Inflammatory macrophage treated with lipopolysaccharide for 4 hours (primary cell): ENCODE measurements at regions not wholly inside any gene's neighbourhood (a gene's known extent, or its start where the extent isn't known, plus 50 kb on each side); places are given as distances from the start of the nearest gene placed in this dataset.

Experiments used
- DNase-seq: peaks from one replicate; pipeline ENCODE4 v3.0.0-alpha.2; 2020

- DNase-seq = no peak
These were observed 149.8 kb downstream of the CCDC34 start for GRCh38 chr11:27213232-27213660.

- no peak for DNase-seq
These were observed 150.7 kb downstream of the CCDC34 start for GRCh38 chr11:27212248-27212780.

GRCh38 chr11:27211370-27212127 is 151.5 kb downstream of the CCDC34 start:
- DNase-seq = no peak

GRCh38 chr11:27210531-27210930 is 152.5 kb downstream of the CCDC34 start:
- no peak for DNase-seq

- no peak for DNase-seq
These were observed 153.4 kb downstream of the CCDC34 start for GRCh38 chr11:27209562-27210005.

GRCh38 chr11:27208846-27209245 is 154.2 kb downstream of the CCDC34 start:
- DNase-seq = no peak

GRCh38 chr11:27207025-27207650 is 155.9 kb downstream of the CCDC34 start:
- DNase-seq = no peak

- no peak for DNase-seq
These were observed 157.0 kb downstream of the CCDC34 start for GRCh38 chr11:27205779-27206570.

- no peak for DNase-seq
These were observed 157.8 kb downstream of the CCDC34 start for GRCh38 chr11:27205250-27205649.

- no peak for DNase-seq
These were observed 158.5 kb downstream of the CCDC34 start for GRCh38 chr11:27204529-27204928.

- no peak for DNase-seq
These were observed 159.9 kb downstream of the CCDC34 start for GRCh38 chr11:27203077-27203647.

GRCh38 chr11:27201454-27202302 is 161.1 kb downstream of the BBOX1 start:
- DNase-seq = no peak

- no peak for DNase-seq
These were observed 160.3 kb downstream of the BBOX1 start for GRCh38 chr11:27200779-27201453.

GRCh38 chr11:27196203-27196897 is 155.7 kb downstream of the BBOX1 start:
- no peak for DNase-seq

- DNase-seq = no peak
These were observed 155.2 kb downstream of the BBOX1 start for GRCh38 chr11:27195837-27196202.

- DNase-seq = no peak
These were observed 154.4 kb downstream of the BBOX1 start for GRCh38 chr11:27194976-27195375.

GRCh38 chr11:27193434-27194225 is 153.0 kb downstream of the BBOX1 start:
- DNase-seq = no peak

GRCh38 chr11:27192184-27192583 is 151.6 kb downstream of the BBOX1 start:
- no peak for DNase-seq

GRCh38 chr11:27191639-27192038 is 151.0 kb downstream of the BBOX1 start:
- no peak for DNase-seq

- DNase-seq = no peak
These were observed 148.1 kb downstream of the BBOX1 start for GRCh38 chr11:27188696-27189095.
